GM19328 (cell line): ENCODE measurements at regions not wholly inside any gene's neighbourhood (a gene's known extent, or its start where the extent isn't known, plus 50 kb on each side); places are given as distances from the start of the nearest gene placed in this dataset.

Experiments
- ATAC-seq: cut with Tn5 transposase; IDR thresholded peaks from one replicate; pipeline ENCODE4 v1.9.1; 2021; ENCODE audit warnings: mild to moderate bottlenecking, moderate library complexity; ENCODE audit not compliant: unreplicated experiment

DNA sequence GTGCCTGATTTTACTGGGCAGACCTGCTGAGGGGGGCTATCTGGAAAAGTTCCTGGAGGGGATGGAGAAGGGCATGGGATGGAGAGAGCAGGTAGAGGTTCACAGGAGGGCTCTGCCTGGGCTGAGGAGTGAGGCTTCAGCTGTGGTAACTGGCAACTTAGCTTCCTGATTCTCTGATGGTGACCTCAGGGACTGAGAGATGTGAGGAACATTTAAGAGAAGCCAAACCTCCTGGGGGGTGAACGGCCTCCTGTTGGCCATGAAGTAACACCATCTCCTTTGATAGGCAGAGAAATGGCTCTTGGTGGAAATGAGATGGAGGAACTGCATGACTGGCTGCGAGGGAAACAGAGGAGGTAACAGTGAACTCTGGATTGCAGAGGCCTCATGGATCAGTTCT, 97.3 kb upstream of the ROPN1 start:
- no peak for ATAC-seq

DNA sequence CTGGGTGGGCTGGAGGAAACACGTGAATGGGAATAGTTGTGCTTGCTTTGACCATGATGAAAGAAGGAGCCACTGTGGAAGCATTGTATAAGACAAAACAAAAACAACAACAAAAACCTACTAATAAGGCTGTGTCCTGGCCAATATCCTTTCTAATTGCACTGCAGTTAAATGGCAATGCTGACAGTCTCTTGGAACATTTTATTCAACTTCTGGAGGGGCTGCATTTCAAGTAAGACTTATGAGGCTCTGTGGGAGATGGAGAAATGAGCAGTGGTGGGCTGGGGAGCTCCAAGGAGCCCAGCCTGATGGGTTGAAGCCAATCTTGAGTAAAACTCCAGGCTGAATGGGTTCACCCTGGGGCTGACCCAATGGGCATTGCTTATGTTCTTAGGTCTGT, 99.8 kb upstream of the ROPN1 start:
- ATAC-seq = no peak

GRCh38 chr3:124092811-124093210, 100.9 kb upstream of the ROPN1 start:
- no peak for ATAC-seq

DNA sequence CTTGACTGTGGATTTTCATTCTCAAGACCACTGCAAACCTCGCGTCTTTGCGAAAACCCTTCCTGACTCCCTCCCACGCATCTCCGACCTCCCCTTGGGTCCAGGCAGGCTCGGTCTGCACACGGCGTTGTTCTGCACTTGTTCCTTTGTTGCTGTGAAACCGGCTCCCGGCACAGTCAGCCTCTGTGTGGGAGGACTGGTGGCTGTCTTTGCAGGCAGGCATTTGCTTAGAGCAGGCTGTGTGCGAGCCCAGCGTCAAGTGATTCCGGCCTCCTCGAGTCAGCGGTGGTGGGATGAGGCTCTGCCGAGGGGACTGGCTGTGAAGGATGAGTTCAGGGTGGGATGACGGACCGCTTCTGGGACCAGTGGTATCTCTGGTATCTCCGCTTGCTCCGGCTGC, 102.6 kb upstream of the ROPN1 start:
- ATAC-seq = no peak

DNA sequence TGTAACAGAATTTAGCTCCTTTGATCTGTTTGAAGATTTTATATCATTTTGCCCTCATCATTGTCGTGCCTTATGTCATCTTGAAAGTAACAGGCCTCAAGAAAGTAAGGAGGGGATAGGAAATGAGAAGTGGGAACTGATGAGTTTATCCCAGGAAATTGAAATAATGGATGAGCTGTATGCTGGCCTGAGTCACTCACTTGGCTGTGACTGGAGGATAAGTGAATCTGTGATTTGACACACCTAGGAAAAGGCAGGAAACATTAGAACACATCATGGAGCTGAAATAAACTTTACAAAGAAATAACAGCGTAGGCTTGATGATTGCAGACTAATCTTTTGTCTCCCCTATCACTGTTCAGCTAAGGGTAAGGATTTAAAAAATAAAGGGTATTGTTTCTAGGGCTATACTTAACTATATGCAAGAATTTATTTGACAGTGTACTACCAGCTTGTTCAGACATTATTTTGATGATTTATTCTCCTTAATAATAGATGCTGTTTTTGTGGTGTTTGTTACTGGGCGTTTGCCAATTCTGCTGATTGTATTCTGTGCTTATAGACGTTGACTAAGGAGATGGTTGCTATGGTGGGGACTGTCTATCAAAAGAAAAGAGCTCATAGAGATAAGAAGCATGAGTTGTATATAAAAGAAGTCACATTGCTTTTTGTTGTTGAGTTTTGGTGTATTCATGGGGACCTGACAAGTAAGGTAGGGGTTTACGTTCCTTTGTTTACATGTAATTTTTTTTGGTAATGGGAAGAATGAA, 105.6 kb upstream of the ROPN1 start:
- no peak for ATAC-seq

DNA sequence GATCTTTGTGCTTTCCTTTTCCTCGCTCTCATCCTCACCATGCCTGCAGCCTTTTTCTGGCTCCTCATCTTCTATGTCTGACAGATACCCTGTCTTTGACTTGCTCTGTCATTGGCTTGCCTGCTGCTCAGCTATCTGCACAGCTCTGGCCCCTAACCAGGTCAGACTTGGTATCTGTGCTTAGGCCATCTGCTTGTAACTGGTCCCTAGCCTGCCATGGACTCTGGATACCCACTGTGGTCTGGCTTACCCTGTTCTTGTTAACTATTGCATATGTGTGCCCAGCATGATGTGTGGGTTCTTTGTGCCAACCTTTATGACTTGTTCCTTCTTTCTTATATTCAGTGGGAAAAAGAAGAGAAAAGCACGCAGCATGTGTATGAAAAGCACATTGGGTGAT, 109.7 kb upstream of the ROPN1 start:
- no peak for ATAC-seq

- no peak for ATAC-seq
Observed at GRCh38 chr3:124107104-124107890, 115.4 kb upstream of the ROPN1 start.

DNA sequence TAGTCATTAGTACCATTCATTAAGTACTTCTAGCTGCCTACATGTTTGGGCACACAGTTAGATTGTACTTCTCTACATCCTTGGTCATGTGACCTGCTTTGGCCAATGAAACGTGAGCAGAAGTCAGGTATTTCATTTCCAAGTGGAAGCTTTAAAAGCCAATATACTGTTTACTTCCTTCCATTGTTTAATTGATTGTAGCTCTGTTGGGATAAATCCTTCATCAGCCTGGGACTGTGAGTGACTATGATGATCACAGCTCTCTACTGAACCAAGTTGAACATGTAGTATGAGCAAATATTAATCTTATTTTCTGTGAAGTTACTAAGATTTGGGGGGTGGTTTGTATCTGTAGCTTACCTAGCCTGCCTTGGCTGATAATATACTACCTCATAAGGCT, 116.5 kb upstream of the ROPN1 start:
- no peak for ATAC-seq

DNA sequence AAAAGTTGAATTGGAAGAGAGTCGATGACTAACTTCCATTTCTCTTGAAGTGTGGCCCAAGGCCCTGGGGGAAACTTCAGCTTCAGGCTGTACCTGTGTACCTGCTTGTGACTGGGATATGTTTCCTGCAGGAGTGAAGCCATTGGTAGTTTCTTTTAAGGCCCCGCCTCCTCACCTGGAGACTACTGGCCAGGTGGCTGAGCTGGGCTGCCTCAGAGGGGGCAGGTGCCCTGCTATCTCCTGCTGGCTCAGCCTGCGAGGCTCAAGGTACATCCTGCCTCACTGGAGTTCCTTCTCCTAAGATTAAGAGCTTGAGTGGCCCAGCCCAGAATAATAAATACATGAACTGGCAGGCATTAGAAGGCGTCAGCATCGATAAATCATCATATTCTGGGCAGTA, 121.6 kb upstream of the ROPN1 start:
- ATAC-seq = no peak

GRCh38 chr3:124115279-124115678, 123.4 kb upstream of the ROPN1 start:
- ATAC-seq = no peak

DNA sequence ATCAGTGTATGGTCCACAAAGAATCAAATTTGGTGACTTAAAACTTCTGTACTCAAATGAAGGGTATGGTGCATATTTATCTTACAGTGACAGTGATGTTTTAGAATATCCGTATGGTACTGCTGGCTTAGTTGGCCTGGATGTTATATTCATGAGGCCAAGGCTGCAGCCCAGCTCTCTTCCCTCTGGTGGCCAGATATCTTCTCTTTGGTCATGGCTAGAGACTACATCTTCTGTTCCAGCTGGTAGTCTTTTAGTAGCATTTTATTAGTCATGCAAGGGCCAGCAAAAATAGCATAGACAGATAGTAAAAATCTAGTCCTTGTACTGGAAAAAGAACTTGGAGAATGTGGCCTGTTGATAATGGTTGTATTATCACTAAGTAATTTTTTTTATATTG, 124.0 kb upstream of the ROPN1 start:
- ATAC-seq = no peak

GRCh38 chr3:124116906-124117305, 125.0 kb upstream of the ROPN1 start:
- no peak for ATAC-seq

DNA sequence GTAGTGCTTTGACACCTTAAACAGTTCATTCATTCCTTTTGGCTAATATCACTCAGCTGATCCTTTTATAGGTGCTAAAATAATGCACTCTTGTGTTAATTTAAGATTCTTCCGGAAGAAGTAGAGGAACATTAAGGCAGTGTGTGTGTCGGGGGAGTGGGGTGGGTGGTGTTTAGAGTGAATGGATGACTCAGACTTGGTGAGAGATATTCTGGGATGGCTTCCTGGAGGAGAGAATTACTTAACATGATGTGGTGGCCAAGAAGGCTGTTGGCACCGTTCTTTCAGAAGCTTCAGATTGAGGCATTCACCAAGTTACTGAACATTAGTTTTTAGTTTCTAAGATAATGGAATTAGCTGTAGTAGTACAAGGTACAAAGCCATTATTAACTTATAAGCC, 125.6 kb upstream of the ROPN1 start:
- no peak for ATAC-seq

DNA sequence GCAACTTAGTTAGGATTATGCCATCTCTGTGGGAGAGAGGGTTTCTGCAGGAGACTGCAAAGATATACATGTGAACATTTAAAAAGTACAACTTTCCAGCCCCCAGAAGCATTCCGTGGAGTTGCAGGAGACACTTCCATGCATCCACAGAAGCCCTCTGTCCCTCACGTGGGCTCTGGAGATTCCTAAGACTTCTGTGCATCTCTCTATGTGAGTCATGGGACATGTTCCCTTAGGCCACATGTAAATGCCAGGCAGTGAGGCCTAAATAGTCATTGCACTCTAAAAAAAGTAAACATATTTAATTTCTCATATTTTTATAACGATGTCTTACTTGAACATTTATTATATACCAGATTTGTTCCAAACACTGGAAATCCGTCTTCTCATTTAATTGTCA, 126.5 kb upstream of the ROPN1 start:
- no peak for ATAC-seq

DNA sequence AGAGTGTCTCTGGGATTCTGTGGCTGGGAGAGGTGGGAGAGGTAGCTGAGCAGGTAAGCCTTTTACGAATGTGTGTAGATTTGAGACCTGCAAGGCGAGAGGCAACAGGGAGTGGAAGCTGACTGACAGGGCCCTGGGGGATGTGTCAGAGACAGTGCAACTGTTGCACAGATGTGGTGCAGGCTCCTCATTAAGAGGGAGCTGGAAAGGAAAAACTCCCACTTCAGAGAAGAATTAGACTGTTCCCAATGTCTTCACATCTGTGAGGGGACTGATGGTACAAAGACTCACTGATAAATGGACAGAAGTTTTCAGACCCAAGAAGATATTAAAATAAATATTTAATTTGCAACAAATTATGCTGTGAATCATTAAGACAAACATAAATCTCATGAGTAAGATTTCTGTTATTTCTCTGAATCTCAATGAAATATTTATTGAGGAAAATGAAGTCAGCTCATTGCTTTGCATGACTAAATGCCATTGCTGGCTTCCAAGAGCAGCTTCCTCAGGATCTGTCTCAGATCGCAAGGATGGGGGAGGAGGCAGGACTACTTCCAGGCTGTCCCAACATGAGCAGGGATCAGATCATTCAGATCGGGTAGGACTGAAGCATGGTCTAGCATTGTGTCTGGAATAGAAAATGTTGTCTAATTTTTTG, 127.3 kb upstream of the ROPN1 start:
- ATAC-seq = no peak

GRCh38 chr3:124121379-124122312, 129.7 kb upstream of the ROPN1 start:
- no peak for ATAC-seq

DNA sequence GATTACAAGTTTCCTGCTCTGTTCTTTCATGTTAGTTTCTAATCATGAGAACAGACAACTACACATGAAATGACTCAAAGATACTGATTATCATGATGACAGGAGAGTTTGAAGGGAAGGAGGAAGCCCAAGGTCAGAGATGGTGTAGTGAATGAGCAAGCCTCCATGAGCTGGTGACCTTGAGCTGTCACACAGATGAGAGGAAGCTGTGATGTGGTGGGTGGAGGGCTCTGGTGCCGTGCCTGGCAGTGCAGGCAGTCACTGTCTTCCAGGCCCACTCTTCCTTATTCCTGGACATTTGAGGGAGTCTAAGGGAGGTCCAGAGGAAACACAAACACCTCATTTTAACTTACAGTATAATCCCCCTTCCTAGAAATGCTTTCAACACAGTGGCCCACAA, 133.4 kb upstream of the ROPN1 start:
- ATAC-seq = no peak

GRCh38 chr3:124126436-124127023, 134.6 kb upstream of the ROPN1 start:
- no peak for ATAC-seq

DNA sequence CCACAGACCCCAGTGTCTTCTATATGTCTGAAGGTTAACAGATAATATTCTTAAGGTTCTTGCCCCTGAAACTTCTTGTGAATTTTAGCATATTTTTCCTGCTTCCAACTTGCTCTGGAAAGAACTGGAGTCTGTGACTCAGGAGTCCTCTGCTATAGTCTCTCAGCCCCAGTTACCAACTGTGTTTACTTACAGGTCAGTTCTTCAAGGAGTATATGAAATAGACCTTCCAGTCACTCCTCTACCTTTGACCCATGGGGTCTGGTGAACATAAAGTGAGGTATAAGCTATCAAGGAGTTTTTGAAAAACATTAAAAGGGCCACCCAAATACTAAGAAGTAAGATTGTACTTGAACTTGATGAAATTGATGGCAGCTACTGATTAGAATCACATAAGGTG, 139.2 kb upstream of the ROPN1 start:
- ATAC-seq = no peak

GRCh38 chr3:124131580-124131979, 139.7 kb upstream of the ROPN1 start:
- ATAC-seq = no peak

GRCh38 chr3:124132813-124133212, 140.9 kb upstream of the ROPN1 start:
- ATAC-seq = no peak
